ENCODE measurements at regions not wholly inside any gene's neighbourhood (a gene's known extent, or its start where the extent isn't known, plus 50 kb on each side); places are given as distances from the start of the nearest gene placed in this dataset.

DNA sequence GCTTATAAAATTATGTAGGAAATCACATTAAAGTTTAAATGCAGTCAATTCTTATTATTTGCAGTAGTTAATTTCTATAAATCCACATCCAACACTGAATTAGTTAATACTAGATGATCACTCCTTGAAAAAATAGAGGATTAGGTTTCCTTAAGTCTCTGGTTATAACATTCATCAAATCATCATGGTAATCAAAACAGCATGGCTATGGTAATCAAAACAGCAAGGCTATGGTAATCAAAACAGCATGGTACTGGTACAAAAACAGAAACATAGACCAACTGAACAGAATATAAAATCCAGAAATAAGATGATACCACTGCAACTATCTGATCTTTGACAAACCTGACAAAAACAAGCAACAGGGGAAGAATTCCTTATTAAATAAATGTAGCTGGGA is 814.6 kb upstream of the CCDC179 start:
- no peaks in the 10 kb centered on the region for H4K20me1 ChIP-seq (ENCODE audit: insufficient read depth, low read length)
- H3K4me1 ChIP-seq (ENCODE audit: low read length), result no peaks in the 10 kb centered on the region
- H3K27me3 ChIP-seq (replicated peaks; ENCODE audit: insufficient read depth, low read length), result no peaks in the 10 kb centered on the region
- H2AFZ ChIP-seq (ENCODE audit: low read length), result no peak overlapping the region
- H3K4me2 ChIP-seq (ENCODE audit: low read depth, low read length), result no peak overlapping the region
- no peaks in the 10 kb centered on the region for H3K79me2 ChIP-seq (ENCODE audit: low read length)
- H3K36me3 ChIP-seq (replicated peaks; ENCODE audit: insufficient read depth, low read length), result no peaks in the 10 kb centered on the region
- no peaks in the 10 kb centered on the region for H3K9me2 ChIP-seq (replicated peaks; ENCODE audit: insufficient read depth, low read length)
- TF ChIP-seq EZH2phosphoT487 (IDR thresholded peaks at IDR 0.05; ENCODE audit: low read length), result no peak
- TF ChIP-seq, protein P1, sequence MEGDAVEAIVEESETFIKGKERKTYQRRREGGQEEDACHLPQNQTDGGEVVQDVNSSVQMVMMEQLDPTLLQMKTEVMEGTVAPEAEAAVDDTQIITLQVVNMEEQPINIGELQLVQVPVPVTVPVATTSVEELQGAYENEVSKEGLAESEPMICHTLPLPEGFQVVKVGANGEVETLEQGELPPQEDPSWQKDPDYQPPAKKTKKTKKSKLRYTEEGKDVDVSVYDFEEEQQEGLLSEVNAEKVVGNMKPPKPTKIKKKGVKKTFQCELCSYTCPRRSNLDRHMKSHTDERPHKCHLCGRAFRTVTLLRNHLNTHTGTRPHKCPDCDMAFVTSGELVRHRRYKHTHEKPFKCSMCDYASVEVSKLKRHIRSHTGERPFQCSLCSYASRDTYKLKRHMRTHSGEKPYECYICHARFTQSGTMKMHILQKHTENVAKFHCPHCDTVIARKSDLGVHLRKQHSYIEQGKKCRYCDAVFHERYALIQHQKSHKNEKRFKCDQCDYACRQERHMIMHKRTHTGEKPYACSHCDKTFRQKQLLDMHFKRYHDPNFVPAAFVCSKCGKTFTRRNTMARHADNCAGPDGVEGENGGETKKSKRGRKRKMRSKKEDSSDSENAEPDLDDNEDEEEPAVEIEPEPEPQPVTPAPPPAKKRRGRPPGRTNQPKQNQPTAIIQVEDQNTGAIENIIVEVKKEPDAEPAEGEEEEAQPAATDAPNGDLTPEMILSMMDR (IDR thresholded peaks at IDR 0.05; ENCODE audit: low read length), result no peak
- TF ChIP-seq EZH2 (optimal IDR thresholded peaks at IDR 0.05; ENCODE audit: low read depth, low read length), result no peak
- no peak overlapping the region for H3K27ac ChIP-seq (ENCODE audit: low read length)
- no peak overlapping the region for H3K9ac ChIP-seq (ENCODE audit: low read length)
- H3K4me3 ChIP-seq (ENCODE audit: low read length), result no peak overlapping the region
- DNase-seq, result no peak
- no peaks in the 10 kb centered on the region for H3F3A ChIP-seq (ENCODE audit: insufficient read depth, low read length)
- no peaks in the 10 kb centered on the region for H3K9me3 ChIP-seq (replicated peaks; ENCODE audit: insufficient read depth, low read length)

DNA sequence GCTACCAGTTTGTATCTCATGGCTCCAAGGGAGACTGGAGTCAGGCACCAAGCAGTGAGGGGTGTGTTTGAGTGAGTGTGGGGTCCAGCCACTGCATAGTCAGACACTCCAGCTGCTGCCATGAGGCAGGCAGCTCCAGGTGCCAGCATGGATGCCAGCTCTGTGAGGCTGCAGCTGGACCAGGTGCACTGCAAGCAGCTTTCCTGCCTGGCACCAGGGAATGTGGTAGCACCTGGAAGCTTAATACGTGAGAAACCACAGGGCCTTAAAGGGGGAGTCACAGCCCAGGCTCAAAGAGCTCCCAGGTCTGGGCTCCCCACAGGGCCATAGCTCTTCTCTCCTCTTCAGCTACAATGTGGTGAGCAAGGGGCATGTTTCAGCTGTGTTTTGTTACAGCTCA is 817.8 kb upstream of the LUZP2 start:
- Histone ChIP-seq H3K9me3 (replicated peaks; ENCODE audit: insufficient read depth, low read length) (no peaks in the 10 kb centered on the region), H3K36me3 (replicated peaks; ENCODE audit: insufficient read depth, low read length) (no peaks in the 10 kb centered on the region), H3K9ac (ENCODE audit: low read length) (no peak overlapping the region), H4K20me1 (ENCODE audit: insufficient read depth, low read length) (no peaks in the 10 kb centered on the region), H3F3A (ENCODE audit: insufficient read depth, low read length) (no peaks in the 10 kb centered on the region), H3K27ac (ENCODE audit: low read length) (no peak overlapping the region), H3K9me2 (replicated peaks; ENCODE audit: insufficient read depth, low read length) (no peaks in the 10 kb centered on the region), H3K4me1 (ENCODE audit: low read length) (no peaks in the 10 kb centered on the region), H3K4me3 (ENCODE audit: low read length) (no peak overlapping the region), H3K4me2 (ENCODE audit: low read depth, low read length) (no peak overlapping the region), H3K79me2 (ENCODE audit: low read length) (no peaks in the 10 kb centered on the region), H2AFZ (ENCODE audit: low read length) (no peak overlapping the region), H3K27me3 (replicated peaks; ENCODE audit: insufficient read depth, low read length) (no peaks in the 10 kb centered on the region)
- DNase-seq, result no peak
- TF ChIP-seq EZH2 (optimal IDR thresholded peaks at IDR 0.05; ENCODE audit: low read depth, low read length), result no peak
- TF ChIP-seq, protein P1 (IDR thresholded peaks at IDR 0.05; ENCODE audit: low read length), result no peak
- TF ChIP-seq EZH2phosphoT487 (IDR thresholded peaks at IDR 0.05; ENCODE audit: low read length), result no peak

DNA sequence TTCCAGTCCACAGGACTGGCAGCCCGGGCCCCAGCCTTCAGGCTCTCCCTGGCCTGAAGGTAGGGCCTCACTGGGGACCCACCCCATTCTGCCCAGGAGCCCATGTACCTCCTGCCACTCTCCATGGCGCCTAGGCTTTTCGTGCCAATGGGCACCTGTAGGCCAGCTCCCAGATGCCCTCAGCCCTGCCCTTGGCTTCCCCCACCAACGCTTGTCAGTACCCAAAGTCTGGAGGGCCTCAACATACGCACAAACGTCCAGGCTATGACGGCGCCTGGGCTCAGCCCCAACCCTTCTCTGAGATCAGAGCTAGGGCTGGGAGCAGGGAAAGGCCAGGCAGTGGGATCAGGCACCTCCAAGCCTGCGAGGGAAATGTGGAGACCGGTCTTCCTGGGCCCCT is 816.9 kb upstream of the LUZP2 start:
- H3K79me2 ChIP-seq (ENCODE audit: low read length), result no peaks in the 10 kb centered on the region
- H3K9me3 ChIP-seq (replicated peaks; ENCODE audit: insufficient read depth, low read length), result no peaks in the 10 kb centered on the region
- no peak overlapping the region for H3K4me3 ChIP-seq (ENCODE audit: low read length)
- no peaks in the 10 kb centered on the region for H4K20me1 ChIP-seq (ENCODE audit: insufficient read depth, low read length)
- TF ChIP-seq EZH2phosphoT487 (IDR thresholded peaks at IDR 0.05; ENCODE audit: low read length) (no peak), EZH2 (optimal IDR thresholded peaks at IDR 0.05; ENCODE audit: low read depth, low read length) (no peak)
- TF ChIP-seq, protein P1 (IDR thresholded peaks at IDR 0.05; ENCODE audit: low read length), result no peak
- H3K4me2 ChIP-seq (ENCODE audit: low read depth, low read length), result no peak overlapping the region
- no peaks in the 10 kb centered on the region for H3K4me1 ChIP-seq (ENCODE audit: low read length)
- H3K27ac ChIP-seq (ENCODE audit: low read length), result no peak overlapping the region
- H3K9me2 ChIP-seq (replicated peaks; ENCODE audit: insufficient read depth, low read length), result no peaks in the 10 kb centered on the region
- no peak overlapping the region for H2AFZ ChIP-seq (ENCODE audit: low read length)
- no peak overlapping the region for H3K9ac ChIP-seq (ENCODE audit: low read length)
- H3K27me3 ChIP-seq (replicated peaks; ENCODE audit: insufficient read depth, low read length), result no peaks in the 10 kb centered on the region
- no peaks in the 10 kb centered on the region for H3F3A ChIP-seq (ENCODE audit: insufficient read depth, low read length)
- DNase-seq, result no peak
- no peaks in the 10 kb centered on the region for H3K36me3 ChIP-seq (replicated peaks; ENCODE audit: insufficient read depth, low read length)

All from MM.1S (cell line).